Activated CD4-positive, alpha-beta T cell treated with anti-CD3 and anti-CD28 coated beads, Interleukin-2, amount 10 ng/mL, durations not matched to agents 7 days and 5 days (primary cell): ENCODE measurements at regions not wholly inside any gene's neighbourhood (a gene's known extent, or its start where the extent isn't known, plus 50 kb on each side); places are given as distances from the start of the nearest gene placed in this dataset.

Experiments
- CTCF ChIA-PET: fragments of 350-600 bp; sonication (Branson Sonifier 250); formaldehyde crosslinking; loops from one replicate; lab custom pipeline; 2021; ENCODE audit warnings: antibody characterized with exemption; lab: Charles Lee
- POLR2A ChIA-PET: fragments of 350-600 bp; sonication (Branson Sonifier 250); formaldehyde crosslinking; loops from one replicate; lab custom pipeline; 2021; ENCODE audit warnings: antibody characterized with exemption; lab: Charles Lee
- DNase-seq: peaks from one replicate; pipeline ENCODE4 v3.0.0-alpha.2; 2020
- H3K27ac Mint-ChIP-seq: one replicate; pipeline ENCODE4 v1.8.0; 2021; ENCODE audit warnings: mild to moderate bottlenecking, moderate library complexity, mixed read lengths
- H3K27me3 Mint-ChIP-seq: one replicate; pipeline ENCODE4 v1.8.0; 2021; ENCODE audit warnings: mixed read lengths
- H3K36me3 Mint-ChIP-seq: one replicate; pipeline ENCODE4 v1.8.0; 2021; ENCODE audit warnings: low read depth, mixed read lengths
- H3K4me1 Mint-ChIP-seq: one replicate; pipeline ENCODE4 v1.8.0; 2021; ENCODE audit warnings: mixed read lengths
- H3K4me3 Mint-ChIP-seq: one replicate; pipeline ENCODE4 v1.8.0; 2021; ENCODE audit warnings: mild to moderate bottlenecking, moderate library complexity, mixed read lengths
- H3K9me3 Mint-ChIP-seq: one replicate; pipeline ENCODE4 v1.8.0; 2021; ENCODE audit warnings: mixed read lengths

GRCh38 chr3:30307372-30307950 lies 298.9 kb upstream of the TGFBR2 start:
- ChIA-PET CTCF (interaction anchor here (1.2 to 1.5 kb wide), 2 partner anchors 9 to 12 kb away, joined by 3 to 6 read pairs; no protein-coding TSS in a partner anchor), POLR2A (no interaction called here)
- DNase-seq = no peak
- H3K9me3 Mint-ChIP-seq = peaks cover 14% of the 10 kb centered on the region
- no peaks in the 10 kb centered on the region for H3K27me3 Mint-ChIP-seq
- no peaks in the 10 kb centered on the region for H3K36me3 Mint-ChIP-seq
- H3K4me1 Mint-ChIP-seq = no peaks in the 10 kb centered on the region
- no peak overlapping the region for H3K27ac Mint-ChIP-seq
- no peak overlapping the region for H3K4me3 Mint-ChIP-seq

- H3K27ac Mint-ChIP-seq = no peak overlapping the region
Measured at GRCh38 chr3:30308131-30308530, 298.3 kb upstream of the TGFBR2 start.

GRCh38 chr3:30309961-30310954 lies 296.1 kb upstream of the TGFBR2 start:
- Mint-ChIP-seq H3K27me3 (no peaks in the 10 kb centered on the region), H3K9me3 (peaks cover 16% of the 10 kb centered on the region), H3K36me3 (no peaks in the 10 kb centered on the region), H3K4me3 (no peak overlapping the region), H3K27ac (no peak overlapping the region), H3K4me1 (no peaks in the 10 kb centered on the region)
- no peak for DNase-seq
- POLR2A ChIA-PET = no interaction called here
- CTCF ChIA-PET = no interaction called here

More at GRCh38 chr3:30308131-30308530, 298.3 kb upstream of the TGFBR2 start:
- H3K4me3 Mint-ChIP-seq = no peak overlapping the region
- H3K4me1 Mint-ChIP-seq = no peaks in the 10 kb centered on the region
- CTCF ChIA-PET = interaction anchor here (1.2 to 1.5 kb wide), 2 partner anchors 10 to 11 kb away, joined by 3 to 6 read pairs; no protein-coding TSS in a partner anchor
- H3K36me3 Mint-ChIP-seq = no peaks in the 10 kb centered on the region
- H3K27me3 Mint-ChIP-seq = no peaks in the 10 kb centered on the region
- H3K9me3 Mint-ChIP-seq = peaks cover 14% of the 10 kb centered on the region
- no peak for DNase-seq
- POLR2A ChIA-PET = no interaction called here

DNA sequence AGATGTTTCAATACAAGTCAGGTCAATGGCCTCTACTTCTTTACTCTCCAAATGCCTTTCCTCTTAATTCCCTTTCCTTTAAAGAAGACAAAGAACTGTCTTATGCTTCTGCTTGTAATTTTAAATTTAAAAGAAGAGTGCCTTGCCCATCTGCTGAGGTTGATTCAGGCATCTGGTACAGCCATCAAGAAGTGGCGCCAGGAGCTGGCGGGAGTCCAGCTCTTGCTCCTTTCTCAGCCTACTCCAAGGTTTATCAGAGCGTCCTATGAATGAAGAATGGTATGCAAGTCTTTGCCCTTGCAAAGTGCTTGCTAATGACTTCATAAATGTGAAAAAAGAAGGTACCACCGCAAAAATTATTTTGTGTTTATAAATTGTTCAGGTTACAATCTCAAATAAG lies 294.6 kb upstream of the TGFBR2 start:
- ChIA-PET POLR2A (no interaction called here), CTCF (no interaction called here)
- Mint-ChIP-seq H3K27me3 (no peaks in the 10 kb centered on the region), H3K9me3 (peaks cover 11% of the 10 kb centered on the region), H3K27ac (no peak overlapping the region), H3K36me3 (no peaks in the 10 kb centered on the region), H3K4me1 (no peaks in the 10 kb centered on the region), H3K4me3 (no peak overlapping the region)
- no peak for DNase-seq

- H3K36me3 Mint-ChIP-seq = no peaks in the 10 kb centered on the region
Measured at GRCh38 chr3:30313840-30314239, 292.6 kb upstream of the TGFBR2 start.

GRCh38 chr3:30314757-30315325 lies 291.6 kb upstream of the TGFBR2 start:
- CTCF ChIA-PET = interaction anchor here (0.7 kb wide), 1 partner anchor 9 kb away, joined by 3 read pairs; no protein-coding TSS in a partner anchor
- H3K9me3 Mint-ChIP-seq = peaks cover 7% of the 10 kb centered on the region
- POLR2A ChIA-PET = no interaction called here
- no peak overlapping the region for H3K27ac Mint-ChIP-seq
- no peak for DNase-seq
- H3K36me3 Mint-ChIP-seq = no peaks in the 10 kb centered on the region
- H3K27me3 Mint-ChIP-seq = no peaks in the 10 kb centered on the region
- no peak overlapping the region for H3K4me3 Mint-ChIP-seq
- H3K4me1 Mint-ChIP-seq = peaks cover 3% of the 10 kb centered on the region

More at GRCh38 chr3:30313840-30314239, 292.6 kb upstream of the TGFBR2 start:
- Mint-ChIP-seq H3K9me3 (peaks cover 9% of the 10 kb centered on the region), H3K4me1 (no peaks in the 10 kb centered on the region), H3K4me3 (no peak overlapping the region), H3K27ac (no peak overlapping the region), H3K27me3 (no peaks in the 10 kb centered on the region)
- no peak for DNase-seq
- ChIA-PET POLR2A (no interaction called here), CTCF (no interaction called here)

- no peaks in the 10 kb centered on the region for H3K36me3 Mint-ChIP-seq
- peaks cover 7% of the 10 kb centered on the region for H3K9me3 Mint-ChIP-seq
- no peaks in the 10 kb centered on the region for H3K27me3 Mint-ChIP-seq
- DNase-seq = no peak
- no peak overlapping the region for H3K4me3 Mint-ChIP-seq
- H3K27ac Mint-ChIP-seq = no peak overlapping the region
- CTCF ChIA-PET = interaction anchor here (0.7 kb wide), 1 partner anchor 9 kb away, joined by 3 read pairs; no protein-coding TSS in a partner anchor
- H3K4me1 Mint-ChIP-seq = peaks cover 3% of the 10 kb centered on the region
- POLR2A ChIA-PET = no interaction called here
Measured at GRCh38 chr3:30315447-30315846, 291.0 kb upstream of the TGFBR2 start.

- H3K4me1 Mint-ChIP-seq = peaks cover 3% of the 10 kb centered on the region
- no peak overlapping the region for H3K27ac Mint-ChIP-seq
- H3K9me3 Mint-ChIP-seq = peaks cover 12% of the 10 kb centered on the region
- no peaks in the 10 kb centered on the region for H3K36me3 Mint-ChIP-seq
- DNase-seq = no peak
- ChIA-PET POLR2A (no interaction called here), CTCF (interaction anchor here (0.6 kb wide), 1 partner anchor 13 kb away, joined by 3 read pairs; no protein-coding TSS in a partner anchor)
- H3K27me3 Mint-ChIP-seq = no peaks in the 10 kb centered on the region
- H3K4me3 Mint-ChIP-seq = no peak overlapping the region
Measured at GRCh38 chr3:30317561-30317960, 288.8 kb upstream of the TGFBR2 start.

- ChIA-PET CTCF (interaction anchor here (0.6 kb wide), 1 partner anchor 12 kb away, joined by 3 read pairs; no protein-coding TSS in a partner anchor), POLR2A (no interaction called here)
- H3K9me3 Mint-ChIP-seq = peaks cover 13% of the 10 kb centered on the region
Measured at GRCh38 chr3:30318110-30318509, 288.3 kb upstream of the TGFBR2 start.

DNA sequence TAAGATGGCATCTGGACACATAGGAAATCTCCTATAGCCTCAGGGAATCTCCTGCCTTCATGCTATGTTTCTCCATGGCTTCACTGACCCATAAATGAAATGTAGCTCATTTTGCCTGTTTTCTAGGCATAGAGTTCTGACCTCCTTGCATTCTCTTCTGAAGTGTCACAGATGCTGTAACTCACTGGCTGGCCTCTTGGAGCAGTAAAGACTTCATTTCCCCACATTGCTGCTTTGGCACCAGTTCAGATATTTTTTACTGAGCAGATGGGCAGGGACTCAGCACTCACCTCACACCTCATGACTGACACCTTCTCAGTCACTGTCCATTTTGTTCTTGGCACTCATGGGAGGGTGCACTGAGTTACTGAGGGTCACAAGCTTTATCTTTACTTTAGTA lies 286.7 kb upstream of the TGFBR2 start:
- H3K27ac Mint-ChIP-seq = no peak overlapping the region
- ChIA-PET CTCF (interaction anchor here (0.9 to 2.9 kb wide), 5 partner anchors 12 to 138 kb away, joined by 3 to 10 read pairs (median 3); no protein-coding TSS in a partner anchor), POLR2A (no interaction called here)
- H3K4me3 Mint-ChIP-seq = no peak overlapping the region
- H3K9me3 Mint-ChIP-seq = peaks cover 14% of the 10 kb centered on the region
- peak; percentile 22 for DNase-seq
- no peaks in the 10 kb centered on the region for H3K36me3 Mint-ChIP-seq
- H3K27me3 Mint-ChIP-seq = no peaks in the 10 kb centered on the region
- peaks cover 3% of the 10 kb centered on the region for H3K4me1 Mint-ChIP-seq

More at GRCh38 chr3:30318110-30318509, 288.3 kb upstream of the TGFBR2 start:
- H3K4me3 Mint-ChIP-seq = no peak overlapping the region
- no peak for DNase-seq
- H3K4me1 Mint-ChIP-seq = peaks cover 3% of the 10 kb centered on the region
- H3K27ac Mint-ChIP-seq = no peak overlapping the region
- no peaks in the 10 kb centered on the region for H3K36me3 Mint-ChIP-seq
- H3K27me3 Mint-ChIP-seq = no peaks in the 10 kb centered on the region

DNA sequence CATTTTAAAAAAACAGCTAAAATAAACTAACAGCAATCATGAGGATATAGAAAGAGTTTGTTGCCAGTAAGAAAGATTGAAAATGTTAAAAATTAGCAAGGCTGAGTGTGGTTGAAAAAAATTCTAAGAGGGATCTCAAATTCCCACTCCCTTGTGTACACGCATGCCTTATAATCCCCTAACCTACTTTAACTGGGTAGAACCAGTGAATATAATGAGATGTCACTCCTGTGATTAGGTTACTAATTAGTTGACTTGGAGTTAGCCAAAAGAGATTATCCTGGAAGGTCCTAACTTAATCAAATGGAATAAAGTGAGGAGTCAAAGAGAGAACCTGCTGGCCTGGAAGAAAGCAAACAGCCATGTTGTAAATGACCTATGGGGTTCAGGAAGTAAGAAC lies 286.0 kb upstream of the TGFBR2 start:
- H3K27me3 Mint-ChIP-seq = no peaks in the 10 kb centered on the region
- POLR2A ChIA-PET = no interaction called here
- no peaks in the 10 kb centered on the region for H3K36me3 Mint-ChIP-seq
- no peak overlapping the region for H3K4me3 Mint-ChIP-seq
- H3K9me3 Mint-ChIP-seq = peaks cover 14% of the 10 kb centered on the region
- CTCF ChIA-PET = interaction anchor here (1.3 to 2.9 kb wide), 2 partner anchors 29 to 137 kb away, joined by 3 to 10 read pairs; no protein-coding TSS in a partner anchor
- peaks cover 3% of the 10 kb centered on the region for H3K4me1 Mint-ChIP-seq
- no peak for DNase-seq
- no peak overlapping the region for H3K27ac Mint-ChIP-seq

- CTCF ChIA-PET = interaction anchor here (2.9 kb wide), 1 partner anchor 28 kb away, joined by 10 read pairs; no protein-coding TSS in a partner anchor
- H3K36me3 Mint-ChIP-seq = no peaks in the 10 kb centered on the region
- no peak overlapping the region for H3K4me3 Mint-ChIP-seq
- peaks cover 3% of the 10 kb centered on the region for H3K4me1 Mint-ChIP-seq
- DNase-seq = no peak
- no peaks in the 10 kb centered on the region for H3K27me3 Mint-ChIP-seq
- H3K27ac Mint-ChIP-seq = no peak overlapping the region
- POLR2A ChIA-PET = no interaction called here
- peaks cover 14% of the 10 kb centered on the region for H3K9me3 Mint-ChIP-seq
Measured at GRCh38 chr3:30321065-30321464, 285.3 kb upstream of the TGFBR2 start.
